BLaER1 (cell line): ENCODE measurements at regions not wholly inside any gene's neighbourhood (a gene's known extent, or its start where the extent isn't known, plus 50 kb on each side); places are given as distances from the start of the nearest gene placed in this dataset.
"Not testable (repeated sequence)": the region's sequence is repeated elsewhere in the genome, so short reads cannot be mapped to it uniquely, and the experiment has no call there.

Source experiments
- H3K27ac ChIP-seq: shearing (Covaris generic); formaldehyde crosslinking; 2 replicates; pipeline ENCODE4 v1.8.1; 2022
- H3K27me3 ChIP-seq: shearing (Covaris generic); formaldehyde crosslinking; 2 replicates; pipeline ENCODE4 v1.8.1; 2022
- H3K36me3 ChIP-seq: shearing (Covaris generic); formaldehyde crosslinking; 2 replicates; pipeline ENCODE4 v1.8.1; 2022
- H3K4me1 ChIP-seq: shearing (Covaris generic); formaldehyde crosslinking; 2 replicates; pipeline ENCODE4 v1.8.1; 2022
- H3K4me2 ChIP-seq: shearing (Covaris generic); formaldehyde crosslinking; 2 replicates; pipeline ENCODE4 v1.8.1; 2022
- H3K4me3 ChIP-seq: shearing (Covaris generic); formaldehyde crosslinking; 2 replicates; pipeline ENCODE4 v1.8.1; 2022
- H3K9ac ChIP-seq: shearing (Covaris generic); formaldehyde crosslinking; 2 replicates; pipeline ENCODE4 v1.8.1; 2022
- H3K9me3 ChIP-seq: shearing (Covaris generic); formaldehyde crosslinking; 2 replicates; pipeline ENCODE4 v1.8.1; 2022
- H4K20me1 ChIP-seq: shearing (Covaris generic); formaldehyde crosslinking; 2 replicates; pipeline ENCODE4 v1.8.1; 2022
- Cebpa-rat ChIP-seq: shearing (Covaris generic); IDR thresholded peaks from 2 replicates; pipeline ENCODE4 v1.8.1; 2022

DNA sequence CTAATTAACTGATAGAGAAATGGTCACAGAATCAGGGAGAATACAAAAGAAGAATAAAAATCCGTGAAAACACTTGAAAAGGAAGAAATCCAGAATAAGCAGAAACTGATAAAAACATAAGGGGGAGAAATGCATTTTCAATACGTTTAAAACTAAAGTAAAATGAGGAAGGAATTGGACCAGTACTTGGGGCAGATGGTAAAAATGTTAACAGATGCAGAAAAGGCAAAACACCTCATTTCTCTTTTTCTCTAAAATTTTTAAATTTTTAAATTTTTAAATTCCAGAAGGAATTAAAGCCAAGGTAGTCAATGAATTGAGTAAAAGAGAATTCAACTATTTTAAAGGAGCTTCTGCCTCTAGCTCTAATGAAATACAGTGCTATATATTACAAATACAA, 353.9 kb downstream of the METTL4 start:
- H3K9ac ChIP-seq: no peak overlapping the region
- TF ChIP-seq Cebpa-rat: no peak
- no peaks in the 10 kb centered on the region for H3K27me3 ChIP-seq
- H3K36me3 ChIP-seq: no peaks in the 10 kb centered on the region
- no peak overlapping the region for H3K4me3 ChIP-seq
- H3K4me1 ChIP-seq: no peaks in the 10 kb centered on the region
- no peak overlapping the region for H3K27ac ChIP-seq
- H4K20me1 ChIP-seq: no peaks in the 10 kb centered on the region
- peaks cover 4% of the 10 kb centered on the region; the same call in 1 of the 2 replicates for H3K9me3 ChIP-seq
- no peak overlapping the region for H3K4me2 ChIP-seq

DNA sequence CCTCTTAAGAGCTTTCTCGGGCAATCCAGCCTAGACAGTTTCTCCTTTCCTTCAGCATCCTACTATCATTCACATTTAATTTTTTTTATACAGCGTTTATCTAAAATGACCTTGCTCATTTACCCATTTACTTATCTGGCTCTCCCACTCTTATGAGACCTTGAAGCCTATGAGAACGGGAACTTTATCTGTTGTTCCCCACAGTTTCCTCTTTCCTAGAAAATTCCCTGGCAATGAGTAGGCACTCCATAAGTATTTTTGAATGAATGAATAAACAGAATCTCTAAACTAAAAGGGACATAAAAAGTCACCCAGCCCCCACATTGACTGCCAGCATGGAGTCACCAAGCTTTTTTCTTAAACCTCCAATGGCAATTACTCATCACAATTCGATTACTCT, 353.2 kb downstream of the METTL4 start:
- H3K27me3 ChIP-seq: no peaks in the 10 kb centered on the region
- no peaks in the 10 kb centered on the region for H3K36me3 ChIP-seq
- peaks cover 4% of the 10 kb centered on the region; the same call in 1 of the 2 replicates for H3K9me3 ChIP-seq
- H3K4me2 ChIP-seq: no peak overlapping the region
- no peaks in the 10 kb centered on the region for H4K20me1 ChIP-seq
- no peak for TF ChIP-seq Cebpa-rat
- no peaks in the 10 kb centered on the region for H3K4me1 ChIP-seq
- no peak overlapping the region for H3K4me3 ChIP-seq
- H3K27ac ChIP-seq: no peak overlapping the region
- H3K9ac ChIP-seq: no peak overlapping the region

DNA sequence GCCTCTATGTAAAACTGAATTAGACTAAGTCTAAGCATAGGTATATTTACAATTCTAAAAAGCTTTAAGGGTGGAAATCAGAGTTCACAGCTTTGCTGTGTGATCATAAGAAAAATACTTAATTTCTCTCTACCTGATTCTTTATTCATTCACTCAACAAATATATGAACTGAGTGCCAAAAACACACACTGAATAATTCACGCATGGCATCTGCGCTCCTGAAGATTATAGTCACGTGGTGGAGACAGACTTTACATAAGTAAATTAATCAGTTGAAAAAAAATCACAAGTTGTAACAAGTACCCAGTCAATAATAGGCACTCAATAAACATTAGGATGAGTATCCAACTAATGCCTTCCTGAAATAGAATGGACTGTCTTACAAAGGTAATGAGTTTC, 351.6 kb downstream of the METTL4 start:
- no peak overlapping the region for H3K4me3 ChIP-seq
- peaks cover 4% of the 10 kb centered on the region; the same call in 1 of the 2 replicates for H3K9me3 ChIP-seq
- H3K36me3 ChIP-seq: no peaks in the 10 kb centered on the region
- H3K27me3 ChIP-seq: no peaks in the 10 kb centered on the region
- H3K4me2 ChIP-seq: no peak overlapping the region
- no peaks in the 10 kb centered on the region for H3K4me1 ChIP-seq
- no peak overlapping the region for H3K27ac ChIP-seq
- H3K9ac ChIP-seq: no peak overlapping the region
- TF ChIP-seq Cebpa-rat: no peak
- no peaks in the 10 kb centered on the region for H4K20me1 ChIP-seq

DNA sequence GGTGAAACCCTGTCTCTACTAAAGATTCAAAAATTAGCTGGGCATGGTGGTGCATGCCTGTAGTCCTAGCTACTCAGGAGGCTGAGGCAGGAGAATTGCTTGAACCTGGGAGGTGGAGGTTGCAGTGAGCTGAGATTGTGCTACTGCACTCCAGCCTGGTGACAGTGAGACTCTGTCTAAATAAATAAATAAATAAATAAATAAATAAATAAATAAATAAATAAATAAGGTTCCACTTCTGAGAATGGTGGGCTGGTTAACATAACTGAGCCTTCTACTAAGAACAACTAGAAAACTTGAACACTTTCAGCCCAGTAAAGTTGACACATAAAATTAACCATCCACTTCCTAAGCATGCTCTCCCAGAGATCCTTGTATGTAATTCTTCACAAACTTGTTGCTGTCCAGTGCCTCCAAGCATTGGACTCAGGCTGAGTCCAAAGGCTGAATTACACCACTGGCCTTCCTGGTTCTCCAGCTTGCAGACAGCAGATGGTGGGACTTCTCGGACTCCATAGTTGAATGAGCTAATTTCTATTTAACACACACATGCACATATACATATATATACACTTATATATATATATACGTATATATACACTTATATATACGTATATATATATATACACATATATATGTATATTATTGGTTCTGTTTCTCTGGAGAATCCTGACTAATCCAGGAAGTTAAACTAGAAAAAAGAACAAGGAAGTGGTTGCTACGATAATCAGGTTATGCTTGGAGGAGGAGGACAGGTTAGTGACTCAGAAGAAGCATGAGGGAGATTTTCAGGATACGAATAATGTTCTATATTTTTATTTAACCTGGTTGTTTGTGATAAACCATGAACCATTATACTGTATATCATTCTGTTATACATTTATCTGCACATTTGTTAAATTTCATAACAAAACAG, 348.8 kb downstream of the METTL4 start:
- no peaks in the 10 kb centered on the region for H3K36me3 ChIP-seq
- no peak for TF ChIP-seq Cebpa-rat
- H3K4me2 ChIP-seq: no peak overlapping the region
- H3K27me3 ChIP-seq: no peaks in the 10 kb centered on the region
- no peak overlapping the region for H3K4me3 ChIP-seq
- H4K20me1 ChIP-seq: no peaks in the 10 kb centered on the region
- no peak overlapping the region for H3K27ac ChIP-seq
- no peak overlapping the region for H3K9ac ChIP-seq
- no peaks in the 10 kb centered on the region for H3K4me1 ChIP-seq
- H3K9me3 ChIP-seq: no peaks in the 10 kb centered on the region

DNA sequence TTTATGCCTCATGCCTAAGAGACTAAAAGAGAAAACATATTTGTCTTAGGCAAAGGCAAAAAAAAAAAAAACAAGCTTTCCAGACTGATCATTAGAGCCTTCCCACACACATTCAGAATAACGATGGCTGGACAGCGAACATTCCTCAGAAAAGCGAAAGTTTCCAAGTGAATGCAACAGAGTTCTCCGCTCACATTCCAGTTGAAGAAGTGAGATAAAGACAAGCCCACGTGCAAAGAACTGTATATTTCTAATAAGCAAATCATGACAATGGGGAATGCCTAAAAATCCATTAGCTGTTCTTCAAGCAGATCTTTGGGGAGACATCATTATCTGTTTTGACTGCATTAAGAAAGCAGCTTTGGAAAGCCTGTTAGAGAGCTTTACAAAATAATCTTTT, 347.9 kb downstream of the METTL4 start:
- Histone ChIP-seq H3K4me2 (no peak overlapping the region), H3K9ac (no peak overlapping the region), H3K36me3 (no peaks in the 10 kb centered on the region), H3K4me1 (no peaks in the 10 kb centered on the region), H4K20me1 (no peaks in the 10 kb centered on the region), H3K9me3 (no peaks in the 10 kb centered on the region), H3K4me3 (no peak overlapping the region), H3K27ac (no peak overlapping the region), H3K27me3 (no peaks in the 10 kb centered on the region)
- TF ChIP-seq Cebpa-rat: no peak

DNA sequence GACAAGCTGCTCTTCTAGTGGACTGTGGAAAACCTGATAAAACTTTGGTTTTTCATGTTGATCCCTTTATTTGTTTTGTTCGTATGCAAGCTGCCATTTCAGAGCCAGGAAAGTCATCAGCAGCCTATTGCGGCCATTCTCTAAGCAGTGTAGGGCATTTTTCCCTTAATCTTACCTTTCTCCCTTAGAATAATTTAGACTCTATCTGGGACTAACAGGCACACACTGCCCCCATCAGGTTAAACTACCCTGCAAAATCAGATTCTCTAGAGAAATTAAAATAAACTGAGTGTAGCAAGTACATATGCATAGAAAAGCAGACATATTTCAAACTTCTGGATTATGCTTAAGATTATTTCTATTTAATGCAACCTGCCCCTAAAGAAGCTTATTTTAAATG, 347.5 kb downstream of the METTL4 start:
- Histone ChIP-seq H4K20me1 (no peaks in the 10 kb centered on the region), H3K4me2 (no peak overlapping the region), H3K27me3 (no peaks in the 10 kb centered on the region), H3K4me3 (no peak overlapping the region), H3K9me3 (no peaks in the 10 kb centered on the region), H3K4me1 (no peaks in the 10 kb centered on the region), H3K36me3 (no peaks in the 10 kb centered on the region), H3K9ac (no peak overlapping the region), H3K27ac (no peak overlapping the region)
- TF ChIP-seq Cebpa-rat: no peak

DNA sequence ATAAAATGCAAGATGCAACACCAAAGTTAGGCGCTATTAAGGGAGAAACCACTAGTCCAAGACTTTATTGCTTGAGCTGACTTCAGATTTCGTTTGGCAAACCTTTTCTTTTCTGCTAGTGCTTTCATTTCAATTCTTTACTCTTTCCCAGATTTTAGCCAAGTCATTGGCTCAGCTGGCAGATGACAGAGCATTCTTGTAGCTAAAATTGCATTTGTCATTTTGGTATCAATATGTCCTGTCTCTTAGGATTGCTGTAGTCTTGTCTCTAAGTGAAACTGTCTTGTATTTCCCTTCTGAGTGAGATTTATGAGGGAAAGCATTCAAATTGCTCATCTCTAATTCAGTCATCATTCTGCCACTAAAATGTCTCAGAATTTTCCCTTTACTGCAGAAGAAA, 335.1 kb downstream of the METTL4 start:
- no peak overlapping the region for H3K9ac ChIP-seq
- H3K36me3 ChIP-seq: no peaks in the 10 kb centered on the region
- no peak overlapping the region for H3K27ac ChIP-seq
- no peaks in the 10 kb centered on the region for H3K9me3 ChIP-seq
- no peak for TF ChIP-seq Cebpa-rat
- H3K4me3 ChIP-seq: no peak overlapping the region
- H4K20me1 ChIP-seq: no peaks in the 10 kb centered on the region
- H3K4me1 ChIP-seq: no peaks in the 10 kb centered on the region
- no peaks in the 10 kb centered on the region for H3K27me3 ChIP-seq
- H3K4me2 ChIP-seq: no peak overlapping the region

DNA sequence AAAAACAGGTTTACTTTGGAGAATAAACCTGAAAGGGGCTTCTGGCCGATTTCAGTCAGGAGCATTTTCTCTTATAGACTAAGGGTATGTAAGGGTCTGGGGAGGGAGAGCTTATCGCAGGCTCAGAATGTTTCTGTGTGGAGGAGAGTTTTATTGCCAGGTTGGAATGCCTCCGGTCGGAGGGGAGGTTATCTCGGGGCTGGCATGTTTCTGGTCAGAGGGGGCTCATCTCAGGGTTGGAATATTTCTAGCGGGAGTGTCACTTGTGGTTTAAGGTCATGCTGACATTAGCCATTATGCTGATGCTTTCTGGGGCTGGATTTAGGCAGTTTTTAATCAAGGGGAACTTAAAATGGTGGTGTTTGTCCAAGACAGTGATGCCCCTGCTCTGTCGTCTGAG, 333.6 kb downstream of the METTL4 start:
- H3K27ac ChIP-seq: no peak overlapping the region
- H3K9ac ChIP-seq: no peak overlapping the region
- H3K4me3 ChIP-seq: no peak overlapping the region
- H3K9me3 ChIP-seq: no peaks in the 10 kb centered on the region
- no peak for TF ChIP-seq Cebpa-rat
- no peaks in the 10 kb centered on the region for H3K36me3 ChIP-seq
- no peaks in the 10 kb centered on the region for H3K4me1 ChIP-seq
- no peak overlapping the region for H3K4me2 ChIP-seq
- no peaks in the 10 kb centered on the region for H4K20me1 ChIP-seq
- no peaks in the 10 kb centered on the region for H3K27me3 ChIP-seq

DNA sequence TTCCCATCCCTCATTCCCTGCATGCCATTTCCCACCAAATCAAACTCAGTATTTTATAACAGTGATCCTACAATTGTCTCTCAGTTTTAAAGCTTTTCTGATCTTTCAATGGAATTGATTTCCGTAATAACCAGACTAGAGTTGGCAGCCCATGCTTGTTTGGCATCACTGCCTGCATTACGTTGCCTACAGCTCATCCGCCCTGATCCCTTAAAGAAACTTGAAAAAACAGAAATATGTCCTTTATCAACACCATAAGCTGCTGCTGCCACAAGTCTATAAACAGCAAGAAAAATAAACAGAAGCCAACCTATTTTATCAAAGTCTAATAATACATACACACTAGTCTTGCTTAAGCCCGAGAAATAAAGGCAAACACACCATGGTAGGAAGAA, 331.0 kb downstream of the METTL4 start:
- H3K9me3 ChIP-seq: no peaks in the 10 kb centered on the region
- no peaks in the 10 kb centered on the region for H4K20me1 ChIP-seq
- TF ChIP-seq Cebpa-rat: no peak
- H3K4me2 ChIP-seq: no peak overlapping the region
- no peak overlapping the region for H3K27ac ChIP-seq
- H3K4me3 ChIP-seq: no peak overlapping the region
- H3K4me1 ChIP-seq: no peaks in the 10 kb centered on the region
- H3K9ac ChIP-seq: no peak overlapping the region
- H3K36me3 ChIP-seq: no peaks in the 10 kb centered on the region
- H3K27me3 ChIP-seq: no peaks in the 10 kb centered on the region

DNA sequence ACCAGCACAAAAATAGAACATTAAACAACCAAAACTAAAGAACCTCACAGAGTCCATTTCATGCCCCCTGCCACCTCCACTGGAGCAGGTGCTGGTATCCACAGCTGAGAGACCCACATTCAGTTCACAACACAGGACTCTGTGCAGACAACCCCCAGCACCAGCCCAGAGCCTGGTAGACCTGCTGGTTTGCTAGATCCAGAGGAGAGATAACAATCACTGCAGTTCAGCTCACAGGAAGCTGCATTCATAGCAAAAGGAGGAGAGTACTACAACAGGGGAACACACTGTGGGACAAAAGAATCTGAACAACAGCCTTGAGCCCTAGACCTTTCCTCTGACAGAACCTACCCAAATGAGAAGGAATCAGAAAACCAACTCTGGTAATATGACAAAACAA, 326.7 kb downstream of the METTL4 start:
- Histone ChIP-seq H3K4me2 (no peak overlapping the region), H3K27me3 (no peaks in the 10 kb centered on the region), H3K36me3 (no peaks in the 10 kb centered on the region), H3K4me1 (no peaks in the 10 kb centered on the region), H4K20me1 (no peaks in the 10 kb centered on the region), H3K9me3 (no peaks in the 10 kb centered on the region), H3K4me3 (no peak overlapping the region), H3K27ac (no peak overlapping the region), H3K9ac (no peak overlapping the region)
- TF ChIP-seq Cebpa-rat: no peak

DNA sequence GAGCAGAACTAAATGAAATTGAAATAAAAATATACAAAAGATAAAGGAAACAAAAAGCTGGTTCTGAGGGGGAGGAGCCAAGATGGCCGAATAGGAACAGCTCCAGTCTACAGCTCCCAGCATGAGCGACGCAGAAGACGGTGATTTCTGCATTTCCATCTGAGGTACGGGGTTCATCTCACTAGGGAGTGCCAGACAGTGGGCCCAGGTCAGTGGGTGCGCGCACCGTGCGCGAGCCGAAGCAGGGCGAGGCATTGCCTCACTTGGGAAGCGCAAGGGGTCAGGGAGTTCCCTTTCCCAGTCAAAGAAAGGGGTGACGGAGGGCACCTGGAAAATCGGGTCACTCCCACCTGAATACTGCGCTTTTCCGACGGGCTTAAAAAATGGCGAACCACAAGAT, 324.2 kb downstream of the METTL4 start:
- not testable (repeated sequence) for H3K4me3 ChIP-seq, H3K4me2 ChIP-seq, H3K9me3 ChIP-seq

More for the DNA sequence above, 324.2 kb downstream of the METTL4 start:
- H3K27me3 ChIP-seq, H3K27ac ChIP-seq, H3K4me1 ChIP-seq, H3K36me3 ChIP-seq, H3K9ac ChIP-seq, H4K20me1 ChIP-seq: not testable (repeated sequence)
